KMS-11 (cell line): ENCODE measurements at regions not wholly inside any gene's neighbourhood (a gene's known extent, or its start where the extent isn't known, plus 50 kb on each side); places are given as distances from the start of the nearest gene placed in this dataset.

Experiments used
- H2AFZ ChIP-seq: fragments of 200-600 bp; sonication (generic); 2 replicates; pipeline ENCODE4 v1.6.1; 2016; ENCODE audit warnings: antibody characterized with exemption, mixed run types, low read depth
- H3K27ac ChIP-seq: fragments of 200-600 bp; sonication (generic); 2 replicates; pipeline ENCODE4 v1.6.1; 2016; ENCODE audit warnings: mild to moderate bottlenecking, mixed run types
- H3K27me3 ChIP-seq: fragments of 200-600 bp; sonication (generic); 2 replicates; pipeline ENCODE4 v1.6.1; 2017; ENCODE audit warnings: mild to moderate bottlenecking, low read depth, mixed run types, moderate library complexity; ENCODE audit not compliant: insufficient read depth
- H3K36me3 ChIP-seq: fragments of 200-600 bp; sonication (generic); 2 replicates; pipeline ENCODE4 v1.6.1; 2017; ENCODE audit warnings: mild to moderate bottlenecking, mixed run types; ENCODE audit not compliant: insufficient read depth
- H3K4me1 ChIP-seq: fragments of 200-600 bp; sonication (generic); 2 replicates; pipeline ENCODE4 v1.6.1; 2016; ENCODE audit warnings: mild to moderate bottlenecking, low read depth, mixed run types; ENCODE audit not compliant: poor library complexity, severe bottlenecking
- H3K4me2 ChIP-seq: fragments of 200-600 bp; sonication (generic); 2 replicates; pipeline ENCODE4 v1.7.0; 2016; ENCODE audit warnings: mild to moderate bottlenecking, mixed run types
- H3K4me3 ChIP-seq: fragments of 200-600 bp; sonication (generic); IDR thresholded peaks from 2 replicates; pipeline ENCODE4 v1.6.1; 2017; ENCODE audit warnings: low read depth, low read length, mixed read lengths; ENCODE audit not compliant: insufficient read depth
- H3K79me2 ChIP-seq: fragments of 200-600 bp; sonication (generic); 2 replicates; pipeline ENCODE4 v1.6.1; 2016; ENCODE audit warnings: low read depth, mixed run types; ENCODE audit not compliant: insufficient read depth
- H3K9ac ChIP-seq: fragments of 200-600 bp; sonication (generic); 2 replicates; pipeline ENCODE4 v1.6.1; 2016; ENCODE audit warnings: mild to moderate bottlenecking, mixed run types
- H4K20me1 ChIP-seq: fragments of 200-600 bp; sonication (generic); 2 replicates; pipeline ENCODE4 v1.6.1; 2016; ENCODE audit warnings: mild to moderate bottlenecking, mixed run types; ENCODE audit not compliant: insufficient read depth
- TF ChIP-seq, protein P1 (sequence below): fragments of 200-600 bp; sonication (generic); conservative IDR thresholded peaks from 2 replicates; pipeline ENCODE4 v1.6.1; 2017; ENCODE audit warnings: low read depth, mild to moderate bottlenecking, antibody characterized with exemption, low read length, moderate library complexity, mixed read lengths

DNA sequence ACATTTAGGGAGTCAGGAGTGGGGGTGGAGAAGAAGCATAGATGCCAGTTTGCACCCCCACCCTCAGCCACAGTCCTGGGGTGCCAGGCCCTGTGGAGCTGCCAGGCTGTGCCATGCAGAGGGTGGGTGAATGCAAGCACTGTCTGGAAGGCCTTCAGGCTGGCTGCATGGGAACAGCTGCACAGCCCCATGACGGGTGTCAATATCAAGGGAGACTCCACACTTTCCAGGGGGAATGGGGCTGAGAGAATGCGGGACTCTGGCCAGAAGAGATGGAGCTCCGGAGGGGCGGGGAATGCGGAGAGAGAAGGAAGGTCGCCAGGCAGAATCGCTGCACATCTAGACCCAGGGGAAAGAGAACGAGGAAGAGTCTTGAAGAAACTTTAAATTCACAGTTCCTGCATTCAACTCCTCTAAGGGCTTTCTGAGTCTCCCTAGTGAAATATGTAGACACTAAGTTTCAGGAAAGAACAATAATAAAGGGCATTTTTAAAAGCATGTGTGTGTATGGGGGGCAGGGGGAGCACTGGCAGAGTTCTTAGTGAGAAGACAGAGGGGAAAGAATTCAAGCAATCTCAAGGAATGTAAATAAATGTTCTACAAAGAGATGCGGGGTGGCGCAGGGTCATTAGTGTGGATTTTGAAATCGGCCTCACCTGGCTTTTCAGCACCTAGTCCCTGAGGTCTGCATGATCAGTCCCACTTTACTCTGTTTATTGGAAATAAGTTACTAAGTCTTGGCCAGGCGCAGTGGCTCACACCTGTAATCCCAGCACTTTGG lies 59.1 kb downstream of the BOD1 start:
- TF ChIP-seq, protein P1, sequence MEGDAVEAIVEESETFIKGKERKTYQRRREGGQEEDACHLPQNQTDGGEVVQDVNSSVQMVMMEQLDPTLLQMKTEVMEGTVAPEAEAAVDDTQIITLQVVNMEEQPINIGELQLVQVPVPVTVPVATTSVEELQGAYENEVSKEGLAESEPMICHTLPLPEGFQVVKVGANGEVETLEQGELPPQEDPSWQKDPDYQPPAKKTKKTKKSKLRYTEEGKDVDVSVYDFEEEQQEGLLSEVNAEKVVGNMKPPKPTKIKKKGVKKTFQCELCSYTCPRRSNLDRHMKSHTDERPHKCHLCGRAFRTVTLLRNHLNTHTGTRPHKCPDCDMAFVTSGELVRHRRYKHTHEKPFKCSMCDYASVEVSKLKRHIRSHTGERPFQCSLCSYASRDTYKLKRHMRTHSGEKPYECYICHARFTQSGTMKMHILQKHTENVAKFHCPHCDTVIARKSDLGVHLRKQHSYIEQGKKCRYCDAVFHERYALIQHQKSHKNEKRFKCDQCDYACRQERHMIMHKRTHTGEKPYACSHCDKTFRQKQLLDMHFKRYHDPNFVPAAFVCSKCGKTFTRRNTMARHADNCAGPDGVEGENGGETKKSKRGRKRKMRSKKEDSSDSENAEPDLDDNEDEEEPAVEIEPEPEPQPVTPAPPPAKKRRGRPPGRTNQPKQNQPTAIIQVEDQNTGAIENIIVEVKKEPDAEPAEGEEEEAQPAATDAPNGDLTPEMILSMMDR: no peak
- H3K4me1 ChIP-seq: no peaks in the 10 kb centered on the region
- no peak overlapping the region for H3K27ac ChIP-seq
- no peaks in the 10 kb centered on the region for H4K20me1 ChIP-seq
- H3K4me2 ChIP-seq: no peak overlapping the region
- no peak overlapping the region for H3K9ac ChIP-seq
- H3K36me3 ChIP-seq: no peaks in the 10 kb centered on the region
- H3K4me3 ChIP-seq: no peak overlapping the region
- H2AFZ ChIP-seq: no peak overlapping the region
- no peaks in the 10 kb centered on the region for H3K79me2 ChIP-seq
- no peaks in the 10 kb centered on the region for H3K27me3 ChIP-seq

DNA sequence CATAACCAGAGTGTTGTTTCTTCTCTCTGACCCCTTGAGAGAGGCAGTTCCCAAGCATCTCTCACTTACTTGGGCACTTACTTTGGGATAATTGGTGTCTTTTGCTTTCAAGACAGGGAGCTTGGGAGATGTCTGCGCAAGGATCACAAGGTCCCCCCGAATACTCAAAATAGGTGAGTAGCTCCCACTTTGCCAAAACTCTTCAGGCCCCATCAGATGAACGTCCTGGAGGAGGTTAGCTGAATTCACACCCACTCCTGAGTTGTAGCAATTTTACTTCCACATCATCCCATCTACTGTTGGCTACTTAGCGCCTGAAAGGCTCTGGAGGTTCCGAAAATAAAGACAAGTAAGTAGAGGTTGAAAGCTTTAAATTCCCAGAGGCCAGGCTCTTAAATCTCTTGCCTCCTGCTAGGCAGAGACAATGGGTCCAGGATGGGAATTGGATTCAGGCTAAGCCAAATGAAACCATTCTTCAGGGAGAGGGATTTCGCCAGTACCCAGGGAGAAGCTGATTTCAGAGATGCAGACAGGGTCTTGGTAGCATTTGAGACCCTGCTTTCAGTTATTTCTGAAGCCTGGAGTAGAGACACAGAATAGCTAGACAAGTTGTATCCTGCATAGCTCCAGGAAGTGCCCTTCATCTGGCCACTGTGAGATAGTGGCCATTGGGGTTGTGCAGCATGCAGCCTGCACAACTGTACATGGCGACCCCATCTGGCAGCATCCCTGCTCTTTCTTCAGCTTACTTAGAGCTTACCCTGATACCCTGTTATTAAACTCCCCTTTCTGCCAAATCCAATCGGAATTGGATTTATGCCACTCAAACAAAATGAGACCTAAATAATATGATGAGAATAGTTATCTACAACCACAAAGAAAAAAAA lies 60.1 kb downstream of the BOD1 start:
- H3K27me3 ChIP-seq: no peaks in the 10 kb centered on the region
- no peak overlapping the region for H2AFZ ChIP-seq
- H3K79me2 ChIP-seq: no peaks in the 10 kb centered on the region
- H3K36me3 ChIP-seq: no peaks in the 10 kb centered on the region
- no peak overlapping the region for H3K4me2 ChIP-seq
- H3K27ac ChIP-seq: no peak overlapping the region
- TF ChIP-seq, protein P1: no peak
- H3K4me3 ChIP-seq: no peak overlapping the region
- H4K20me1 ChIP-seq: no peaks in the 10 kb centered on the region
- no peaks in the 10 kb centered on the region for H3K4me1 ChIP-seq
- no peak overlapping the region for H3K9ac ChIP-seq

DNA sequence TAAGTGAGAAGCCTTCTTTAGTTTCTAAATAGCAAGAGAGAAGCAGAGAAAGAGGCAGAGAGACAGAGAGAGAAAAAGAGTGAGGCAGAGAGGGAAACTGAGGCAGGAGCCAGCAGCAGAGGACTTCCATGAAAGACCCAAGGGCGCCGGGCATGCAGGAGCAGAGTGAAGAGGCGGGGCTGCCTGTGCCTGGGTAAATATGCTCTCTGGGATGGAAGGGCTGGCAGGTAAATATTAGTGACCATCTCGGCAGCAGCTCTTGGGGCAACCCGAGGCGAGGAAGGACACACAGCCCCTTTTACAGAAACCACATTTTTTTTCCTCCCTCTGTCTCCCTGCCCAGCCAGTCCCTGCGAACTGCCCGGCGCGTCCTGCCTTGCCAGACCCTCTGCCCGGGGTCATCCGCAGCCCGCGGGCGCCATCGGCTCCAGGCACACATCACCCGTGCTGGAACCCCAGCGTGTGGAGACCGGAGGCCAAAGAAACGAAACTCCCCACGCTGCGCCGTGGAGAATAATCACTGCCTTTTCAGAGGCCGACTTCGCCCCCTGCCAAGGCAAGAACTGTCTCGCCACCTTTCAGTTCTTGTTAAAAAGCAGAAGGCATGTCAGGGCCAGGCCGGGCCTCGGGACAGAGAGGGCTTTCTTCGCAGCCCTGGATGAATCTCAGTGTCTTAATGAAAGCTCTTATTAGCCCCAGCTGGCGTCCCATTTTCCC lies 61.3 kb downstream of the BOD1 start:
- no peak overlapping the region for H3K4me2 ChIP-seq
- H2AFZ ChIP-seq: no peak overlapping the region
- TF ChIP-seq, protein P1: no peak

DNA sequence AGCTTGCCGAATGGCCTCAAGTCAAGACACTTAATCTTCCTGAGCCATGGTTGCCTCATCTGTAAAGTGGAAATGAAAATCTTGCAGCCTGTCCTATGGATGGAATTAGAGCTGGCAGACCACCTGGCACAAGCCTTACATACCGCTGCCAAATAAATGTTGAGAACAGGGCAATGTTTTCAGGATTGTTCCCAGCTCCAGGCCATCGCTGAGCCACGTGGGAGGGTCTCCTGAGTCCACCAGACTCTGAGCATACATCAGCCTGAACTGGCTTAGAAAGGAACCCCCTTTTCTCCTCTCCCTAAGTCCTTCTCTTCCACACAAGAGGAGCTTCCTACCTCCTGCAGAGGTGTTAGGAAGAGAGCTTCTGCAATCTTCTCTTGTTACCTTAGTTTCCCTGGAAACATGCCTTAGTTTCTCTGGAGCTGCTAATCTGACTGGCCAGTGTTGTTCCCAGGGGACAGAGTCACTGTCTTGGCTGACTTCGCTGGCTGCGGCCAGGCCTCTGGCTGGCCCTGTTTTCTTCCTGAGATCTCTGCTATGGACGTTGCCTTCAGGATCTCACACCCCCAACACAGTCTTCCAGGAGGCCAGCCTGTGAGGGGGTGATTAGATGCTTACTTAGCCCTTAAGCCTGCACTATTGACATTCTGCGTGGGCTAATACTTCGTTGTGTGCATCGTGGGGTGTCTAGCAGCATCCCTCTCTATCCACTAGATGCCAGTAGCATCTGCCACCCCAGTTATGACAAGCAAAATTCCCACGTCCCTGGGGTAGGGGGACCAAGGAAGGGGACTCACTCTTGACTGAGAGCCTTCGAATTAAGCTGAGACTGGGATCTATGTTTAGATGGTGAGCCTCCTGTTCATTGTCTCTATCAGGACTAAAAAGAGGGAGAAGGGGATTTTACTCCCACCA lies 62.2 kb downstream of the BOD1 start:
- no peaks in the 10 kb centered on the region for H3K79me2 ChIP-seq
- H3K4me1 ChIP-seq: no peaks in the 10 kb centered on the region
- TF ChIP-seq, protein P1: no peak
- H3K4me2 ChIP-seq: no peak overlapping the region
- no peaks in the 10 kb centered on the region for H4K20me1 ChIP-seq
- H2AFZ ChIP-seq: no peak overlapping the region
- no peak overlapping the region for H3K4me3 ChIP-seq
- no peak overlapping the region for H3K27ac ChIP-seq
- no peaks in the 10 kb centered on the region for H3K27me3 ChIP-seq
- no peaks in the 10 kb centered on the region for H3K36me3 ChIP-seq
- H3K9ac ChIP-seq: no peak overlapping the region

More for the DNA sequence above, 61.3 kb downstream of the BOD1 start:
- no peak overlapping the region for H3K9ac ChIP-seq
- H3K4me1 ChIP-seq: no peaks in the 10 kb centered on the region
- no peak overlapping the region for H3K27ac ChIP-seq
- no peaks in the 10 kb centered on the region for H4K20me1 ChIP-seq
- no peak overlapping the region for H3K4me3 ChIP-seq
- no peaks in the 10 kb centered on the region for H3K36me3 ChIP-seq
- no peaks in the 10 kb centered on the region for H3K27me3 ChIP-seq
- no peaks in the 10 kb centered on the region for H3K79me2 ChIP-seq
